H54 (cell line): ENCODE measurements at regions not wholly inside any gene's neighbourhood (a gene's known extent, or its start where the extent isn't known, plus 50 kb on each side); places are given as distances from the start of the nearest gene placed in this dataset.

ENCODE experiments used
- DNase-seq: peaks from one replicate; pipeline ENCODE4 v3.0.0; 2011; ENCODE audit warnings: low spot score, mixed read lengths; ENCODE audit not compliant: insufficient read length
- FAIRE-seq: peaks from 3 replicates; lab custom pipeline; 2011; peaks lifted over from hg19 to GRCh38; lab: Jason Lieb, UNC
- POLR2A ChIP-seq: IDR thresholded peaks from 2 replicates; pipeline ENCODE4 v1.6.1; 2011; ENCODE audit warnings: low read depth, mild to moderate bottlenecking, low read length

DNA sequence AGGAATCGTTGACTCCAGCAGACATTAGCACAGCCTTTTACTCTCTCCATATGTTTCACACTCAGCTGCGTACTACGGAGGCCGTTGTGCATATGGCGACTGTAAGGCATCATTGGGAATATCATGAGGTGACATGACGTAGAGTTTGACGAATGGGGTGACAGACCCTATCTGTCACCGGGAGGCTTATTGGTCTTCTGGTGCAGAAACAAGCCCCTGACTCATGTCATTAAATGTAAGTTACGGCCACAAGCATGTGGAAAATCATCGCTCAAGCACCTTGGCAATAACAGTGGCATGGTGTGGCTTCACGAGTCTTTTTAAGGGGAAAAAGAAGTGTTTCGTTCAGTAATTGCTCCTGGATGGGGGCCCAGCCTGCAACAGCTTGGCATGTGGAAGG lies 115.2 kb upstream of the LRPAP1 start:
- FAIRE-seq = no peak
- no peak for DNase-seq
- no peak for TF ChIP-seq POLR2A

- DNase-seq = no peak
- FAIRE-seq = no peak
- TF ChIP-seq POLR2A = no peak
These were observed 113.8 kb upstream of the LRPAP1 start for GRCh38 chr4:3645711-3646679.

- TF ChIP-seq POLR2A = peak; percentile 30; the same call in 1 of the 2 replicates
- DNase-seq = peak; percentile 63
- no peak for FAIRE-seq
These were observed 112.8 kb upstream of the LRPAP1 start for GRCh38 chr4:3644849-3645627.

DNA sequence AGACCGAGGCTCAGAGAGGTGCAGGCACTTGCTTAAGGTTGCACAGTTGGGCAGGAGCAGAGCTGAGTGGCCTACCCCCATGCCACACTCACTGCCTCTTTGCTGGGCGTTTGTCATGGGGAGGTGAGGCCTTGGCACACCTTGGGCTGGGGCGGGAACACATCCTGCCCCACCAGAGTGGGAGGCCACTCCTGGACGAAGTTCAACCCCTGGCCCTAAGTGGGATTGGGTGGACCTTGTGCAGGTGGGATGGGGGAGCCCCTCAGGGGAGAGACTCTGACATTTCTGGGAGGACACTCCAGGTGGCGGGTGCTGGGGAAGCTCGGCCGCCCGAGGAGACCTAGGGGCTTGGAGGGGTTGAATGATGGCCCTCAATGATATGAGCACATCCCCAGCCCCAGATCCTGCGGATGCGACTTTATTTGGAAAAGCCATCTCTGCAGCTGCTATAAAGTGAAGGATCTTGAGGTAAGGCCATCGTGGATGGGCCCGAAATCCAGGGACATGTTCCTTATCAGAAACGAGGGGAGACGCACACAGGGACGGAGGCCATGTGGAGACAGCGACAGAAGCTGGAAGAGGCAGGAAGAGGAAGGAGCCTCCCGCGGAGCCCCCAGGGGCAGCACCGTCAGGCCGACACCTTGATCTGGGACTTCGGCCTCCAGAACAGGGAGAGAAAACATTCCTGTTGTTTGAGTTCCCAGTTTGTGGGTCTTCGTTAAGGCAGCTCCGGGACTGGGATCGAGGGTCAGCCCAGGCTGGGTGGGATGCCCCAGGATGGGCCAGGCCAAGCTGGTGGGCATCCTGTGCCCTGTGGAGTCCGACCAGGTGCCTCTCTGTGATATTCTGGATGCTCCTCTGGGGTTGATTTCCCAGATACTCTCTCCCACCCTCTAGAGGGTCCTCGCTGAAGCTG lies 111.6 kb upstream of the LRPAP1 start:
- no peak for TF ChIP-seq POLR2A
- no peak for FAIRE-seq

DNA sequence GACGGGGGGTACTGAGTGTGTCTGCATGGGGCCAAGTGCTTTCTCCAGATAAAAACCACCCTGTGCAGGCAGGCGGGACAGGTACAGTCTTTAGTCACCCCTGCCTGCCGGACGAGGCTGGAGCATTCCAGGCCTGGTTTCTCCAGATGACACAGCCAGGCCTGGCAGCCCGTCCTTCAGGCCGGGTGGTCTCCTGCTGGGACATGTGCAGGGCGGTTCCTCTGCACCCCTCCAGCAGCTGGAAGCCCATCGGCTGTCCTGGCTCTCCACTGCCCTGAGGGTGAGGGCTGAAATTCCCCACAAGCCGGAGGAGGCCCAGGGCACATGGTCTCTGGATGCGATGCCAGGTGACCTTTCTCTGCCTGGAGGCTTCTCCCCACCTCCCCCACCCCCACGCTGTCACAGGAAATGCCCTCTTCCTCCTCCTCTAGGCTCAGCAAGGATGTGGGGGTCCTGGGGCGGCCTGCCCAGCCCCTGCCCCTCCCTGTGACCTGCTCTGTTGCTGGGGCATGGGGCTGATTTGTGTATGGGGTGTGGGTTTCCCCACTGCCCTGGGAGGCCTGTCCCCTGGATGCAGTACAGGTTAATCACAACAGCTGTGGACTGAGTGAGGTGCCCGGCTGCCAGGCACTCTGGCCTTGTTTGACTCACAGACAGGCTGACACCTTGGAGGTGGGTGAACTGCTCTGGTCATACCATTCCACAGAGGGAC lies 110.7 kb upstream of the LRPAP1 start:
- TF ChIP-seq POLR2A = no peak
- FAIRE-seq (no peak), DNase-seq (no peak)

More for the DNA sequence above, 111.6 kb upstream of the LRPAP1 start:
- DNase-seq = no peak

- TF ChIP-seq POLR2A = no peak
- DNase-seq (no peak), FAIRE-seq (no peak)
These were observed 109.9 kb upstream of the LRPAP1 start for GRCh38 chr4:3642056-3642630.

- FAIRE-seq (no peak), DNase-seq (no peak)
- no peak for TF ChIP-seq POLR2A
These were observed 109.3 kb upstream of the LRPAP1 start for GRCh38 chr4:3641501-3641900.

- no peak for DNase-seq
- FAIRE-seq = no peak
- no peak for TF ChIP-seq POLR2A
These were observed 108.4 kb upstream of the LRPAP1 start for GRCh38 chr4:3640587-3640962.

DNA sequence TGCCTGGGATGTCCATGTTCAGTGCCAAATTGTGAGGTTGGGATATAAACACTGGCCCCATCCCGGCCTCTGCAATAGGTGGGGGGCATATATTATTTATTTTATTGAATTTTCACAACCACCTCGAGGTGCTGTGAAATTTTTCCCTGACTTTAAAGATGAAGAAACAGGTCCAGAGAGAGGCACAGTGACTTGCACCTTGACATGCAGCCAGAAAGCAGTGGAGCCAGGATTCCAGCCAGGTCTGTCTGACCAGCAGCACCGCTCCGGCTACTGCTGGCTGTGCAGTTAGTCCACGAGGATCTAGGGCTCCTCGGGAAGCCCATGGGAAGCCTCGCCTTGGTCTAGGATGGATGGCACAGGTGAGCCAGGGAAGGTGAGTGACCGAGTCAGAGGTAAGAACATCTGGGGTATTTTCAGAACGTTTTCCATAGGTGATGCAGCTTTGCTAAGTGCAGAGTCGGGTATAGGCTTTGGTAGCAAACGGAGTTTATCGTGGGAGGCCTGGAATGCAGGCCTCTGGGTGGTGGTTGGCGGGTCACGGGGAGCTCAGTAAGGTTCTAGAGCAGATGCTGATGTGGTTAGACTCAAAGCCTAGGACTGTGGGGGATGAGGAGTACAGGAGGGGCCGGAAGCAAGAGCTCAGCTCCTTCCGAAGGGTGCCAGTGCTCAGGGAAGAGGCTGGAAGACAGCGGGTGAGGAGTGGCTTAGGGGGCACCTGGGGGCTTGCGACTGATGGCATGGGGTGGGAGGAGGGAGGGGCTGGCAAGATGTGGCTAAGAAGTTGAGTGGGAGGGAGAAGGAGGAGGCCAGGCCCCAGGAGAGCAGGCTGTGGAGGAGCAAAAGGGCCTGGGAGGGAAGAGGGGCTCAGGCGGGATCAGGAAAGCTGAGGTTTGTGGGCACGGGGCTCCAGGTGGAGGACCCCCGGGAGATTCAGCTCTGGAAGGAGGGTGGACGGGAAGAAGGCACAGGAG lies 107.7 kb upstream of the LRPAP1 start:
- no peak for DNase-seq
- no peak for TF ChIP-seq POLR2A
- FAIRE-seq = no peak

- TF ChIP-seq POLR2A = no peak
- no peak for FAIRE-seq
- no peak for DNase-seq
These were observed 106.0 kb upstream of the LRPAP1 start for GRCh38 chr4:3638080-3638795.
